ENCODE measurements at regions not wholly inside any gene's neighbourhood (a gene's known extent, or its start where the extent isn't known, plus 50 kb on each side); places are given as distances from the start of the nearest gene placed in this dataset.

- Histone ChIP-seq H3K4me3 (no peak overlapping the region), H3K36me3 (no peaks in the 10 kb centered on the region), H3K27me3 (peaks cover 0 to 14% of the 10 kb centered on the region in 2 donors), H3K27ac (no peak overlapping the region), H3K4me1 (peaks cover 0 to 6% (median 0%) of the 10 kb centered on the region in 4 donors), H3K9me3 (no peaks in the 10 kb centered on the region)
- TF ChIP-seq CTCF (IDR thresholded peaks at IDR 0.05) = no peak
- no peak for DNase-seq
- intact Hi-C loops (cut with DNase I; ENCODE audit: low total_unique reads) = no loop called here
These were observed 169.5 kb upstream of the CADM1 start for GRCh38 chr11:115673720-115674119.

GRCh38 chr11:115672999-115673411, 168.8 kb upstream of the CADM1 start:
- Histone ChIP-seq H3K4me1 (peaks cover 0 to 6% (median 0%) of the 10 kb centered on the region in 4 donors), H3K27me3 (peaks cover 0 to 14% of the 10 kb centered on the region in 2 donors), H3K36me3 (no peaks in the 10 kb centered on the region), H3K9me3 (no peaks in the 10 kb centered on the region), H3K27ac (no peak overlapping the region), H3K4me3 (no peak overlapping the region)
- no peak for TF ChIP-seq CTCF (IDR thresholded peaks at IDR 0.05)
- intact Hi-C loops (cut with DNase I; ENCODE audit: low total_unique reads) = no loop called here
- peak in 1 of 2 donors; percentile 40 for DNase-seq

GRCh38 chr11:115672412-115672811, 168.2 kb upstream of the CADM1 start:
- no peaks in the 10 kb centered on the region for H3K36me3 ChIP-seq
- intact Hi-C loops (cut with DNase I; ENCODE audit: low total_unique reads) = no loop called here
- no peak overlapping the region for H3K27ac ChIP-seq
- no peak overlapping the region for H3K4me3 ChIP-seq
- DNase-seq = no peak
- peaks cover 0 to 14% of the 10 kb centered on the region in 2 donors for H3K27me3 ChIP-seq
- no peaks in the 10 kb centered on the region for H3K9me3 ChIP-seq
- no peak for TF ChIP-seq CTCF (IDR thresholded peaks at IDR 0.05)
- peaks cover 0 to 6% (median 0%) of the 10 kb centered on the region in 4 donors for H3K4me1 ChIP-seq

DNA sequence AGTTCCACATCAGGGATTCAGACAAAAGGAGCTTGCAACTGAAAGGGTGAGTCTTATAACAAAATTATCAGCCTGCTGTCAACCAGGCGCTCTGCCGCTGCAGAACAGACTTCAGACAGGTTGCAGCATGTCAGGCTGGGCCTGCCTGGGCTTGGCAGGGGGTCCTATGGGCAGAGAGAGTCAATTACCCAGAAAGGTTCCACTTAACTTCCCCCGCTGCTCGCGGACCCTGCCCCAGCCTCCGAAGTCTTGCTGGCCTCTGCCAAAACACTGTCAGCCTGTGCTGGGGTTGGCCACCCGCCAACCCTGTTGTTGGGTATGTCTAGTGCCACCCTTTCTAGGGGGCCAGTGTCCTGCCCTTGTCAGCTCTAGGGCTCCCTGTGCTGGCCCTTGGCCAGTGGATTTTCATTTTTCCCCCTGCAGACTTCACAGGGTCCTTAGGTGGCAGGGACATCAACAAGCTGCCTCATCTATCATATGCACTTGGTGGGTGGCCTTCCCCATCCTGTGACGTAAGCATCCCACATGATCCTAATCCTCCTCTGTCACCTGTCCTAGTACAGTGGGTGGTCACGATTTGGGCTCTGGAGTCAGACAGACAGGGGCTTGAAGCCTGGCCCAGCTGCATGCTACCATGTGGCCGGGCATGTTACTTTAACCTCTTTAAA, 166.5 kb upstream of the CADM1 start:
- Histone ChIP-seq H3K36me3 (no peaks in the 10 kb centered on the region), H3K9me3 (no peaks in the 10 kb centered on the region), H3K27me3 (peaks cover 0 to 14% of the 10 kb centered on the region in 2 donors), H3K4me3 (no peak overlapping the region), H3K4me1 (peaks cover 0 to 6% (median 0%) of the 10 kb centered on the region in 4 donors), H3K27ac (no peak overlapping the region)
- TF ChIP-seq CTCF (IDR thresholded peaks at IDR 0.05) = no peak
- DNase-seq = no peak
- intact Hi-C loops (cut with DNase I; ENCODE audit: low total_unique reads) = no loop called here

GRCh38 chr11:115665958-115666357, 161.7 kb upstream of the CADM1 start:
- H3K4me3 ChIP-seq = no peak overlapping the region
- H3K27ac ChIP-seq = no peak overlapping the region
- intact Hi-C loops (cut with DNase I; ENCODE audit: low total_unique reads) = no loop called here
- no peaks in the 10 kb centered on the region for H3K4me1 ChIP-seq
- TF ChIP-seq CTCF (IDR thresholded peaks at IDR 0.05) = no peak
- no peaks in the 10 kb centered on the region for H3K36me3 ChIP-seq
- H3K27me3 ChIP-seq = peaks cover 0 to 20% of the 10 kb centered on the region in 2 donors
- no peaks in the 10 kb centered on the region for H3K9me3 ChIP-seq
- no peak for DNase-seq
